ENCODE measurements at regions not wholly inside any gene's neighbourhood (a gene's known extent, or its start where the extent isn't known, plus 50 kb on each side); places are given as distances from the start of the nearest gene placed in this dataset.

DNA sequence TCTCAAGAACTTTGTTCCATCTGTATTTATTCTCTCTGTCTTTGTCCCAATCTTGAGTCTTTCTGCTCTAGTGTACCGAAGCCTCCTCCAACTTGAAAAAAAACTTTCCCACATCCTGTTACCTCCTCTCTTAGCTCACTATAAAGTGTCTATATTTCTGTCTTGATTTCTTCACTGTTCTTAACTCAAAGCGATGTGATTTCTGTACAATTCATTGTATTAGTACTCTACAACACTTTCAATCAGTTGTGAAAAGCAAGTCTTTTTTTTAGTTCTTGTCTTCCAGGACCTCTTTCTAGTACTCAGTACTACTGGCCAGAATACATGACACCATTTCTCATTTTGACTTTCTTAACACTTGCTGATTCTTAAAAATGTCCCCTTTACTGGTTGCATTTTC lies 353.5 kb upstream of the SATB1 start:
- dilution Hi-C loops (cut with HindIII; ENCODE audit: low sequenced_read_pairs, unreplicated experiment) (no loop called here), in situ Hi-C loops (cut with MboI; ENCODE audit: low sequenced_read_pairs) (no loop called here), intact Hi-C loops (cut with micrococcal nuclease) (no loop called here)
- ChIA-PET CTCF (no interaction called here), POLR2A (ENCODE audit: unreplicated experiment) (no interaction called here)
- Histone ChIP-seq H2BK5ac (ENCODE audit: low read depth, low read length, poor library complexity, severe bottlenecking) (no peak overlapping the region), H2BK20ac (ENCODE audit: low read depth, low read length) (no peak overlapping the region), H3K56ac (ENCODE audit: extremely low read depth, insufficient read depth, low read length) (no peak overlapping the region), H3K4me1 (ENCODE audit: control insufficient read depth, insufficient read depth, low read length) (no peaks in the 10 kb centered on the region), H3K18ac (ENCODE audit: low read depth, low read length) (no peak overlapping the region), H3K27me3 (ENCODE audit: control insufficient read depth, insufficient read depth, low read length) (no peaks in the 10 kb centered on the region), H2AK9ac (replicated peaks; ENCODE audit: low read depth, low read length, poor library complexity) (no peak overlapping the region), H3K9ac (ENCODE audit: low read depth, low read length) (no peak overlapping the region), H3K79me1 (ENCODE audit: low read depth in 1 of 2, low read length in 2 of 2) (no peaks in the 10 kb centered on the region), H3K23ac (ENCODE audit: low read depth, low read length) (no peak overlapping the region), H3K4ac (ENCODE audit: low read depth, low read length) (no peak overlapping the region), H3K4me3 (ENCODE audit: insufficient read depth, low read depth, low read length) (no peak overlapping the region), H3K9me1 (ENCODE audit: insufficient read depth, low read length) (no peaks in the 10 kb centered on the region), H2AFZ (replicated peaks; ENCODE audit: low read length, poor library complexity) (no peak overlapping the region), H4K20me1 (ENCODE audit: insufficient read depth, low read length) (no peaks in the 10 kb centered on the region), H2AK5ac (ENCODE audit: low read depth, low read length) (no peak overlapping the region), H3K27ac (ENCODE audit: insufficient read depth, low read length) (no peak overlapping the region), H4K91ac (ENCODE audit: insufficient read depth, low read depth, low read length) (no peak overlapping the region), H3K9me3 (ENCODE audit: control insufficient read depth, insufficient read depth, low read length) (peaks cover 5% of the 10 kb centered on the region; the same call in 1 of the 2 replicates), H4K5ac (ENCODE audit: low read depth, low read length) (no peak overlapping the region), H3K14ac (replicated peaks; ENCODE audit: low read depth, low read length) (no peak overlapping the region), H2BK15ac (ENCODE audit: low read depth, low read length) (no peak overlapping the region), H3K36me3 (ENCODE audit: control insufficient read depth, insufficient read depth, low read length) (no peaks in the 10 kb centered on the region), H3K4me2 (ENCODE audit: low read depth, low read length) (no peak overlapping the region), H2BK120ac (ENCODE audit: low read depth, low read length) (no peak overlapping the region), H4K8ac (ENCODE audit: low read depth in 2 of 2, low read length in 2 of 2) (no peak overlapping the region)
- no TSS peak for BruUV-seq (replicated peaks)
- 17% methylated on average over 2 of the region's 2 CpGs; no CpG with 5 or more reads in 1 of the 2 experiments for WGBS, 2 experiments (ENCODE audit: extremely low coverage in 2 of 2, insufficient read length in 1 of 2)
- DNase-seq (no peak), ATAC-seq (ENCODE audit: low read depth) (no peak)
- TF ChIP-seq NFE2L2 (IDR thresholded peaks at IDR 0.05; ENCODE audit: low read depth, low read length) (no peak), MAFK (IDR thresholded peaks at IDR 0.05; ENCODE audit: low read depth, low read length) (no peak)
- TF ChIP-seq, protein P1, sequence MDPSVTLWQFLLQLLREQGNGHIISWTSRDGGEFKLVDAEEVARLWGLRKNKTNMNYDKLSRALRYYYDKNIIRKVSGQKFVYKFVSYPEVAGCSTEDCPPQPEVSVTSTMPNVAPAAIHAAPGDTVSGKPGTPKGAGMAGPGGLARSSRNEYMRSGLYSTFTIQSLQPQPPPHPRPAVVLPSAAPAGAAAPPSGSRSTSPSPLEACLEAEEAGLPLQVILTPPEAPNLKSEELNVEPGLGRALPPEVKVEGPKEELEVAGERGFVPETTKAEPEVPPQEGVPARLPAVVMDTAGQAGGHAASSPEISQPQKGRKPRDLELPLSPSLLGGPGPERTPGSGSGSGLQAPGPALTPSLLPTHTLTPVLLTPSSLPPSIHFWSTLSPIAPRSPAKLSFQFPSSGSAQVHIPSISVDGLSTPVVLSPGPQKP (IDR thresholded peaks at IDR 0.05; ENCODE audit: borderline replicate concordance, low read depth, low read length), result no peak
